HT1080 (cell line): ENCODE measurements at regions not wholly inside any gene's neighbourhood (a gene's known extent, or its start where the extent isn't known, plus 50 kb on each side); places are given as distances from the start of the nearest gene placed in this dataset.

ENCODE experiments used
- DNase-seq: peaks from one replicate; pipeline ENCODE4 v3.0.0-alpha.2; 2015; ENCODE audit warnings: low read depth

GRCh38 chr20:58092353-58092752 lies 136.1 kb downstream of the ANKRD60 start:
- DNase-seq: no peak

DNA sequence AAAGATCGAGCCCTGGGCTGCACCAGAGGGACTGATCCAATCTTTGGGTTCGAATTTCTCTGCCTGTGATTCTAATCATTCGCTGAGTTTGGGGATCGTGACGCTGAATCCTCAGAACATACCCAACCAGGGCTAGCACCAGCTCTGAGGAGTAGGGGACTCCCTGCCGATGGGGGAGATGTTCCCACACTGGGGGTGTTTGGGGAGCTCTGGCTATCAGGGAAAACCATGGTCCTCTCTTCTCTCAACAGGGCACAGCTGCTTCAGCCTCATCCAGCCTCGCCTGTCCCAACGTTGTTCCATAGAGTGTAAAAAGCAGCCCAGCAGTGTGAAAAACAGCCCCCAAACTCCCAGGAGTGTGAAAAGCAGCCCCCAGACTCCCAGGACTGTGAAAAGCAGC lies 136.6 kb downstream of the ANKRD60 start:
- no peak for DNase-seq

DNA sequence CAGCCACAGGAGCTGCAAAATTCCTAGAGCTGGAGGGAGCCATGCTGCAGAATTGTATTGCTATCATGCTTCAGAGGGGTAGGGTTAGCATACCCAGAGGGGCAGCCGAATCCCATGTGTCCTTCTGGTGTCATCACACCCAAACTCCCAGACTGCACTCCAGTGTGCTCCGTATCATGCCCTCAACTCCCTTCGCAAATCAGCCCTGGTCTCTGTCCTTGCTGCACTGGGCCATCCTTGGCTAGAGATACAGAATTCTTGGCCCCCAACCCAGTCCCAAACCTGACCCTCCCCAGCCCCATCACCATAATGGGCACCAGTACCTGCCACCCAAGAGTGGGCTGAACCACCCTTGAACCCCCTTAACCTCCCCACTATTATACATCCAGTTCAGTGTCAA lies 138.3 kb downstream of the ANKRD60 start:
- no peak for DNase-seq

- no peak for DNase-seq
Observed at GRCh38 chr20:58088625-58089024, 139.8 kb downstream of the ANKRD60 start.

GRCh38 chr20:58088105-58088504 lies 140.3 kb downstream of the ANKRD60 start:
- DNase-seq: no peak

GRCh38 chr20:58087562-58087858 lies 140.9 kb downstream of the ANKRD60 start:
- DNase-seq: no peak

GRCh38 chr20:58086763-58087561 lies 141.5 kb downstream of the ANKRD60 start:
- peak; percentile 67 for DNase-seq

GRCh38 chr20:58084966-58085365 lies 143.5 kb downstream of the ANKRD60 start:
- no peak for DNase-seq

GRCh38 chr20:58084566-58084965 lies 143.9 kb downstream of the ANKRD60 start:
- no peak for DNase-seq

DNA sequence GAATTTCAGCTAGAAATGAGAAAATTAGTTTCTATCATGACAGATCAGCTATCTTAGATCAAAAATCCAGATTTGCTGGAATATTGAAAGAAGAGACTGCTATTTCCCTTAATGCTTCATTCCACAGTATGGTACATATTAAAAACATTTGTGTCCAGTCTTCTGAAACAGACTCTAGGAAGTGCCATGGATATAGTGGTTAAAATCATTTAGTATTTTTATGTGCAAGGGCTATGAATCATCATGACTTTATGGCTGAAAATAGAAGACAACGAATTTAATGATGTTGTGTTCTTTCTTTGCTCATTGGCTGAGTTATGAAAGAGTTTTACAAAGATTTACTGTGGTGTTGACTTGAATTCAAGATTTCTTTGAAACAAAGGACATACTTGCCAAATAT lies 146.6 kb downstream of the ANKRD60 start:
- peak; percentile 80 for DNase-seq

DNA sequence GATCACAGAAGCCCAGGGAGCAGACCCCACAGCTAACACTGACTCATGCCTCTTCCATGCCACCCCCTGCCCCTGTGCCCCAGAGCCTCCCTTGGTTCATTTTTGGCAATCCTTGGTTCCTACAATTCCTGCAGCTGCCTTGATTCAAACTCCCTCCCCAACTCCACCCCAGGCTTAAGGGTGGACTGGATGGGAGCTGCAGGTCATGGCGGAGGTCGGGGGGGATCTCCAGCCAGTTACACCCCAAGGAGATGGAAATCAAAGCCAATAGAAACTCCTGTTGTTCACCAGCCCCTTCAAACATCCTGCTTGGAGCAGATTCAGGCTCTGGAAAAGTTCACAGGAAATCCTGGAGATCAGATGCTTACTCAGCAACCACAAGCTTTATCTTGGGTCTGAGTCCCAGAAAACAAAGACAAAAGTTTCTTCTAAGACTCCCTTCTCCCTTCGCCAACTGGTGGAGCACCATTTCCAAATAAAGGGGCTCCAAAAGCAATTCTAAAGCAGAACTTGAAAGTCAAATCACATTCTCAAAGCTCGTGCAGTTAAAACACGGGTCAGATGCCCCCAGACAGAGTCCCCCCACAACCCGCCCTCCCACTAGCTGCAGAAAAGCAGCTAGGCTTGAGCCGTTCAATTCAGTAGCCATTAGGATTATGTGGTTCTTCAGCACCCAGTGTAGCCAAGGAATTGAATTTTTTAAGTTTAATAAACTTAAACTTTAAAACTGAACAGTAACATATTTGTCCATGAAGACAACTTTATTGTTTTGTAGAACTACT lies 149.5 kb downstream of the ANKRD60 start:
- peak; percentile 94 for DNase-seq

- DNase-seq: no peak
Observed at GRCh38 chr20:58077282-58077681, 151.2 kb downstream of the ANKRD60 start.

GRCh38 chr20:58076405-58076804 lies 152.0 kb downstream of the ANKRD60 start:
- DNase-seq: no peak

- no peak for DNase-seq
Observed at GRCh38 chr20:58075586-58076345, 152.7 kb downstream of the ANKRD60 start.

DNA sequence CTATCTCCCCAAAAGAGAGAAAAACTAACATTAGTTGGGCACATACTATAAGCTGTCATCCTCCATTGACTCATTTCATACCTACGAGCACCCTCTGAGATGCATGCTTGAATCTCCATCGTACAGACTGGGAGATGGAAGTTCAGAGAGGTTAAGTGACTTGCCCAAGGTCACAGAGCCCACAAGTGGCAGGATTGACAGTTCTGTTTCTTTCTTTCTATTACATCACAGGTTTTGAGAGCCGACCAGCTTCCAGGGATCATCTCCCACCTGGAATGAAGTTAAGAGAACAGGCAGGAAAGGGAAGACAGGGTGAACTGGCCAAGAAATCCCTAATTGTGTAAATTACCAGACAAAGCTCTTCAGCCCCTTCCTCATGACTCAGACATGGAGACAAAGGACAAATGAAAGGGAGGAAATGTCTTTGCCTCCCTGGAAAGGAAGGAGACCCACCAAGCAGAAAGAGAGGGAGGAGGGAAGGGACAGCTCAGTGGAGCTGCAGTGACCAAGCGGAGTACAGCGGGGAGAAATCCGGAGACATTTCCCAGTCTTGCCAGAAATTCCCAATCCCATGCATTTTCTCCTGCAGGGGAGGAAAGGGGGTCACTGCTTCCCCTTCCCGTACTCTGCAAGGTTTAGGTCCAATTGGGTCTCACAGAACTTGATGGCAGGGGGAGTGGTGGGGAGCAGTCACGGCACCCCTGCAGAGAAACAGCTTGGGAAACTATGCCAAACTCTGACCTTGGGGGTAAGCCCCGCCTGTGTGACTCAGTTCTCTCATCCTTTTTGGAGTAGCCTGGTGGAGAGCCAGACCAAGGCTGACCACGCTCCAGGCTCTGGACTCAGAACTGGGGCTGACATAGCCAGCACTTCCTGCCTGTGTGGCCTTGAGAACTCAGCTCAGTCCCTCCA lies 154.3 kb downstream of the ANKRD60 start:
- peak; percentile 87 for DNase-seq

GRCh38 chr20:58072695-58073671 lies 155.5 kb downstream of the ANKRD60 start:
- no peak for DNase-seq

DNA sequence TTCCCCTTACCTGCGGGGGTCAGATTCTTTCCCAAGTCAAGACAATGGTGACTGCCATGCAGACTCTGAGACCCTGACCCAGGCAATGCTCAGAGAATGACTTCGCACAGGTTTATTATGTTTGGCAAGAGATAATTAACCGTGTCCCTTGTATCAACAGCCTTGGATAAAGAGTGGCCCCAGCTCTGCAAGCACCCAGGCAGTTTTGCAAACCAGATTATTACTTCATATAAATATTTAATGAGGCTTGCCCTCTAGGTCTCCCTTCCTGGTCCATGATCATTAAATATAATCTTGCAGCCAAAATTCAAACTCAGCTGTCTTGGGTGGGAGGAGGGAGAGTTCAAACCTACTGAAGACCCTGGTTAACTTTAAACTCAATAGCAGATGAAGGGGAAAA lies 156.5 kb downstream of the ANKRD60 start:
- no peak for DNase-seq

DNA sequence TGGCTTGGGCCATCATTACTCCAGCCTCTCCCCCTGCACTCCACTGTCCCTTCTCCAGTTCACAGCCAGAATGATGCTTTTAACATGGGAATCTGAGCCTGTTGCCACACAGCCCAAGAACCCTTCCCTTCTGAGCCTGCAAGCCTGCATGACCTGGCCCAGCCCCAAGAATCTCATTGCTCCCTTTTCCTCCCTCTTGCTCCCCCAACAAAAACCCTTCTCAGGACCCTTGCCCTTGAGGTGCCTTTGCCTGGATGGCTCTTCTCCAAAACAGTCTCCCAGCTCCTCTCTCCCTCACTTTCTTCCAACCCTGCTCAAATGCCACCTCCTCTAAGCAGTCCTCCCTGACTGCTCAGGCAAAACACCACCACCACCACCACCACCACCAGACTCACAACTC lies 157.2 kb downstream of the ANKRD60 start:
- DNase-seq: no peak

DNA sequence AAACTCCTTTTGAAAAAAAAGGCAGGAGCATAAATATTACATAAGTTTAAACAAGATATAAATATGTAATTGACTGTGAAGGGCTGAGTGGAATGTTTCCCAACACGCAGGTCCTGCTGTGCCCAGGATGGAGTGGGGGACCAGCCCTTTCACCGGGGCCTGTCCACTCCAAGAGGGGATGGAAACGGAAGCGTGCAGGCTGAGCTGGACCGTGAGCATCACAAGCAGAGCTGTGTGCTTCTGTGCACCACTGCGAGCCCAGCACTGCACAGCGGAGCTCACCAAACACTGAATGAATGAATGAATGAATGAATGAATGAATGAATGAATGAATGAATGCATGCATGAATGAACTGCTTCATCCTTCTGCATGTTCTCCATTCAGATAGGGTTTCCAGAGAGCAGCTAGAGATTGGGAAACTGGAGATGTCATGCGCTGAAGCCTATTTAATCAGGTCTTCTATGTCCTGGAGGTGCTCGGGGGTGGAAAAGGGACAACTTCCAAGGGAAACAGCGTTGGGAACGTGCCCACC lies 157.7 kb downstream of the ANKRD60 start:
- no peak for DNase-seq
